Tibial artery (tissue), 4 donors: ENCODE measurements at regions not wholly inside any gene's neighbourhood (a gene's known extent, or its start where the extent isn't known, plus 50 kb on each side); places are given as distances from the start of the nearest gene placed in this dataset.

Experiments
- DNase-seq, 2 donors: peaks; one replicate each; pipeline ENCODE4 v3.0.0-alpha.2; 2019
- H3K27ac ChIP-seq, 2 donors: fragments of 200-600 bp; sonication (generic) in 1 of 2; 1 replicate in 1 of 2; 2 replicates in 1 of 2; pipeline ENCODE4 v1.5.1; 2018 to 2019; ENCODE audit warnings: mild to moderate bottlenecking in 1 of 2
- H3K27me3 ChIP-seq, 2 donors: fragments of 200-600 bp; sonication (generic) in 1 of 2; one replicate each; pipeline versions ENCODE4 v1.5.1 to v1.6.0; 2016 to 2019
- H3K36me3 ChIP-seq, 3 donors: fragments of 200-600 bp; sonication (generic) in 2 of 3; one replicate each; pipeline ENCODE4 v1.5.1; 2016 to 2019; ENCODE audit warnings: mild to moderate bottlenecking in 2 of 3
- H3K4me1 ChIP-seq, 4 donors: fragments of 200-600 bp; sonication (generic) in 2 of 4; 1 replicate in 3 of 4; 2 replicates in 1 of 4; pipeline ENCODE4 v1.5.1; 2016 to 2019
- H3K4me3 ChIP-seq, 2 donors: fragments of 200-600 bp; sonication (generic) in 1 of 2; 1 replicate in 1 of 2; 2 replicates in 1 of 2; pipeline ENCODE4 v1.5.1; 2018 to 2019; ENCODE audit warnings: mild to moderate bottlenecking in 2 of 2
- H3K9me3 ChIP-seq, 3 donors: fragments of 200-600 bp; sonication (generic) in 1 of 3; one replicate each; pipeline ENCODE4 v1.5.1; 2016 to 2019
- CTCF ChIP-seq, 2 experiments: fragments of 200-600 bp in 1 of 2; fragments of 450-650 bp in 1 of 2; IDR thresholded peaks; one replicate each; pipeline ENCODE4 v1.5.1; 2017 to 2019; ENCODE audit warnings: antibody characterized with exemption in 2 of 2, mild to moderate bottlenecking in 1 of 2, moderate library complexity in 1 of 2
- intact Hi-C: fragments of 100-400 bp; cut with DNase I; formaldehyde crosslinking; loops from one replicate; pipeline ENCODE4 v1.15.0; 2023; ENCODE audit warnings: low total_unique reads

DNA sequence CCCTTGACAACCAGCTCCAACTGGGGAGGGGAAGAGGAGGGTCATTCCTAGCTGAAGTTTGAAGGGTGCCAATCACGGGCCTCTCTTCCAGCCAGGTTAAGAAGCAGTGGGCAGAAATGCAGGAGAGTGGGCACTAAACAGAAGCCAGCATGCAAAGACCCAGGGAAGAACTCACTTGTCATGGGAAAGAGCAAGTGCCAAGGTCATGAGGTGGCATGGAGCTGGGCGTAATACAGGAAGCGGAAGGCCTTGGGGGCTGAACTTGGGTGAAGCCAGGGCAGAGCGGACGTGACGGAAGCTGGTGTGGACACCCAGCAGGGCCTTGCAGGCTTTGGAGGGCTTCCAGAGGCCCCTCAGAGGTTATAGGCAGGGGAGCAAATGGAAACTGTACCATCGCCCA, 302.1 kb downstream of the MAF start:
- Histone ChIP-seq H3K4me3 (no peak overlapping the region), H3K36me3 (no peaks in the 10 kb centered on the region), H3K9me3 (no peaks in the 10 kb centered on the region), H3K27me3 (peaks cover 0 to 2% of the 10 kb centered on the region in 2 donors), H3K27ac (no peak overlapping the region), H3K4me1 (no peaks in the 10 kb centered on the region)
- no peak for DNase-seq
- no peak for TF ChIP-seq CTCF (IDR thresholded peaks at IDR 0.05)
- intact Hi-C loops: no loop called here

DNA sequence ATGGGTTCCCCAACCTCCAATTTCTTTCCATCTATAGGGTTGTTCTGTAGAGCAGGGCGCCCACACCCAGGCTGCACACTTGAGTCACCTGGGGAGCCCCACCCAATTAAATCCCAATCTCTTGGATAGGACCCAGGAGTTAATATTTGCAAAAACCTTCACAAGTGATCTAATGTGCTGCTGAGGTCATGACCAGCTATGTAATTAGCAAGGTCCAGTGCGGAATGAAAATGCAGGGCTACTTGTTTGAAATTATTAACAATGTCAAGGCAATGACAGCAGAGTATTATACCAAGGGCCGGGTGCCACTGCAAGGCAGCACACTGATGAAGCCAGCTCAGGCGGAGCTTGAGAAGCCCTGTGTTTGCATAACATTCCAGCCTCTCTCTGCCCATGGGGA, 302.7 kb downstream of the MAF start:
- no peak for TF ChIP-seq CTCF (IDR thresholded peaks at IDR 0.05)
- H3K9me3 ChIP-seq: no peaks in the 10 kb centered on the region
- H3K27me3 ChIP-seq: peaks cover 0 to 2% of the 10 kb centered on the region in 2 donors
- intact Hi-C loops: no loop called here
- no peak overlapping the region for H3K27ac ChIP-seq
- no peaks in the 10 kb centered on the region for H3K36me3 ChIP-seq
- H3K4me3 ChIP-seq: no peak overlapping the region
- H3K4me1 ChIP-seq: no peaks in the 10 kb centered on the region
- no peak for DNase-seq

GRCh38 chr16:79297296-79297695, 303.2 kb downstream of the MAF start:
- no peak overlapping the region for H3K4me3 ChIP-seq
- intact Hi-C loops: no loop called here
- H3K27me3 ChIP-seq: no peaks in the 10 kb centered on the region
- H3K27ac ChIP-seq: no peak overlapping the region
- no peaks in the 10 kb centered on the region for H3K9me3 ChIP-seq
- no peaks in the 10 kb centered on the region for H3K4me1 ChIP-seq
- no peak for TF ChIP-seq CTCF (IDR thresholded peaks at IDR 0.05)
- DNase-seq: no peak
- H3K36me3 ChIP-seq: no peaks in the 10 kb centered on the region

DNA sequence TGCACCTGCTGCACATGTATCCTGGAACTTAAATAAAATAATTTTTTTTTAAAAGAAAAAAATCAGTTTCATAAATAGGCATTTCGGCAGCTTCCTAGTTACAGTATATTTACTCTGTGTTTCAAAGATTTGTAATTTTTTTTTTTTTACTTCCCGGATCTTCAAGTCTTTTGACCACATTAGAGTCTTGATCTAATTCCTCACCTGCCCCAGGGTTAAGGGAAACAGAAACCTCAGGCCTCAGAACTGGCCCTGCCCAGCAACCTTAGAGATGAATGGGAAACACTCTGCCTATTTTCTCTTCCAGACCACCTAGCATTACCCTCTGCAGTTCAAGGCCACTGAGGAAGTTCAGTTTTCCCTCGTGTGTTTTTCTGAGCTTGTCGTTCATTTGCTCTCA, 304.0 kb downstream of the MAF start:
- no peak for TF ChIP-seq CTCF (IDR thresholded peaks at IDR 0.05)
- intact Hi-C loops: no loop called here
- Histone ChIP-seq H3K4me3 (no peak overlapping the region), H3K27me3 (no peaks in the 10 kb centered on the region), H3K4me1 (no peaks in the 10 kb centered on the region), H3K36me3 (no peaks in the 10 kb centered on the region), H3K27ac (no peak overlapping the region), H3K9me3 (no peaks in the 10 kb centered on the region)
- DNase-seq: no peak

- no peak overlapping the region for H3K4me3 ChIP-seq
- intact Hi-C loops: no loop called here
- no peaks in the 10 kb centered on the region for H3K4me1 ChIP-seq
- H3K27ac ChIP-seq: no peak overlapping the region
- no peak for DNase-seq
- no peaks in the 10 kb centered on the region for H3K36me3 ChIP-seq
- peaks cover 0 to 4% of the 10 kb centered on the region in 2 donors for H3K27me3 ChIP-seq
- no peak for TF ChIP-seq CTCF (IDR thresholded peaks at IDR 0.05)
- no peaks in the 10 kb centered on the region for H3K9me3 ChIP-seq
Measured at GRCh38 chr16:79295746-79296145, 304.8 kb downstream of the MAF start.

DNA sequence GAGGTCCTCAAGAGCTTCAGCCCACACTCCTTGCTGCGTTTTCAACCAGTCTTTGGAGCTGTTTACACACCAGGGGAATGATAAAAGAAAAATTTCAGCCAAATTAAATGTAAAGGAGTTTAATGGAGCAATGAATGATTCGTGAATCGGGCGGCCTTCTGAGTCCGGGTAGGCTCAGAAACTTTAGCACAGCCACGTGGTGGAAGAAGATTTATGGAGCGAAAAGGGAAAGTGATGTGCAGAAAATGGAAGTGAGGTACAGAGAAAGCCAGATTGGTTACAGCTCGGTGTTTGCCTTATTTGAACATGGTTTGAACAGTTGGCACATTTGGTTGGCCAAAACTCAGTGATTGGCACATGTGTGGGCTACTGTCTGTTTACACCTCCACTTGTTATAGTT, 305.4 kb downstream of the MAF start:
- H3K36me3 ChIP-seq: no peaks in the 10 kb centered on the region
- TF ChIP-seq CTCF (IDR thresholded peaks at IDR 0.05): no peak
- intact Hi-C loops: no loop called here

More for the DNA sequence above, 305.4 kb downstream of the MAF start:
- peaks cover 0 to 4% of the 10 kb centered on the region in 2 donors for H3K27me3 ChIP-seq
- no peak overlapping the region for H3K27ac ChIP-seq
- H3K9me3 ChIP-seq: no peaks in the 10 kb centered on the region
- no peaks in the 10 kb centered on the region for H3K4me1 ChIP-seq
- no peak for DNase-seq
- no peak overlapping the region for H3K4me3 ChIP-seq
